Stimulated activated CD8-positive, alpha-beta memory T cell treated with anti-CD3 and anti-CD28 coated beads, Interleukin-4, amount 100 ng/mL, for 1 hour (primary cell): ENCODE measurements at regions not wholly inside any gene's neighbourhood (a gene's known extent, or its start where the extent isn't known, plus 50 kb on each side); places are given as distances from the start of the nearest gene placed in this dataset.
"Not testable (repeated sequence)": the region's sequence is repeated elsewhere in the genome, so short reads cannot be mapped to it uniquely, and the experiment has no call there.

Source experiments
- DNase-seq, 2 donors: peaks; one replicate each; pipeline ENCODE4 v3.0.0-alpha.2; 2020; ENCODE audit warnings: low read depth in 2 of 2, low spot score in 1 of 2

DNA sequence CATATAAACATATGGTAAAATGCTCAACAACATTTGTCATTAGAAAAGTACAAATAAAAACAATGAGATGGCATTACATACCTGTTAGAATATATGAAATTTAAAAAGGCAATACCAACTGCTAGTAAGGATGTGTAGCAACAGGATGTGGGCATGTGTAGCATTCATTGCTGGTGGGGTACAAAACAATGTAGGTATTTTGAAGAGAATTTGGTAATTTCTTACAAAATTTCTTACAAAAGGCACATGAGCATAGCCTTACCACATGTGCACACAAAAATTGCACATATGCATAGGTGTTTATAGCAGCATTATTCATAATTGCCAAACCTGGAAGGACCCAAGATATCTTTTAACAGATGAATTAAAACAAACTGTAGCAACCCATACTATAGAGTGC, 1355.1 kb upstream of the CITED2 start:
- no peak for DNase-seq

DNA sequence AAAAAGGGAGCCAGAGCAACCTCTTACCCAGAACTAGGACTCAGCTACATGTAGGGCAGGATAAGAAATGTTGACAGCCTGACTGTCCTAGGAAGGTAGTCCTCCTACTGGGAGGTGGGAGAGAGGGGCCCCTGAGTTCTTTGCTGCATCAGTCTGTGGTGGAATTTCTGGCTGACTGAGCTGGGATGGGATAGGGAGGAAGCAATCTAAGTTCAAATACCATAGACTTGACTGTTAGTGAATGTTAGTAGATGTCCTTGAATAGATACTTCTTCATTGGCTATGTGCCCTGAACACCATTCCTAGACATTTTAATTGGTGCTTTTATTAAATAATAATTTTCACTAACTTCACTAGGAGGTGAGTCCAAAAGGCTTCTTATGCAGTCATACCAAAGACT, 1343.6 kb upstream of the CITED2 start:
- no peak for DNase-seq

GRCh38 chr6:140713495-140713894, 1339.0 kb upstream of the CITED2 start:
- DNase-seq, result no peak

GRCh38 chr6:140711019-140711613, 1336.7 kb upstream of the CITED2 start:
- no peak for DNase-seq

DNA sequence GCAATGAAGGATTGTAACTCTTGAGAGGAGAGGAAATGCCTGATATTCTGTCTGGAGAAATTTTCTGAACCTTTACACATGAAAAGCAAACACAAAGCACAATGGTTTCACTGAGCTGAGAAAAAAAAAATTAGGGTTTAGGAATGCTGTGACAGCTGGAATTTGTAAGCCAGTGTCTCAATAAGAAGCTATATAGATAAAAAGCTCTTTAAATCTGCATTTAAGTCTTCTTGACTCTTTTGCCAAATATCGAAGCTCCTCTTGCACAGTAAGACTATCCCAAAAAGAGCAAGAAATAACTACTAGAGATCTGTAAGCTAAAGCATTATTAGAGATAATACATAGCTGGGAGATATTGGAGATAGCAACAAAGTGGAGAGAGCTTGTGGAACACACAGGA, 1334.0 kb upstream of the CITED2 start:
- DNase-seq, result no peak

DNA sequence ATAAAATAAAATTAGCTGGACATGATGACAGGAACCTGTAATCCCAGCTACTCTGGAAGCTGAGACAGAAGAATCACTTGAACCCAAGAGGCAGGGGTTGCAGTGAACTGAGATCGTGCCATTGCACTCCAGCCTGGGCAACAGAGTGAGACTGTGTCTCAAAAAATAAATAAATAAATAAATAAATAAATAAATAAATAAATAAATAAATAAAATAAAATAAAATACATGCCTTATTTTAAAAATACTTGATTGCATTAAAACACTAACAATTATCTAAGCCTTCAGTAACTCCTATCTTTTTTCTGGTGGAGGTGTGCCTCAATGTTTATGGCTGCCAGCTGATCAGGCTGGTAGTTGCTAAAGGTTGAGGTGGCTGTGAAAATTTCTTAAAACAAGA, 1329.6 kb upstream of the CITED2 start:
- not testable (repeated sequence) for DNase-seq

DNA sequence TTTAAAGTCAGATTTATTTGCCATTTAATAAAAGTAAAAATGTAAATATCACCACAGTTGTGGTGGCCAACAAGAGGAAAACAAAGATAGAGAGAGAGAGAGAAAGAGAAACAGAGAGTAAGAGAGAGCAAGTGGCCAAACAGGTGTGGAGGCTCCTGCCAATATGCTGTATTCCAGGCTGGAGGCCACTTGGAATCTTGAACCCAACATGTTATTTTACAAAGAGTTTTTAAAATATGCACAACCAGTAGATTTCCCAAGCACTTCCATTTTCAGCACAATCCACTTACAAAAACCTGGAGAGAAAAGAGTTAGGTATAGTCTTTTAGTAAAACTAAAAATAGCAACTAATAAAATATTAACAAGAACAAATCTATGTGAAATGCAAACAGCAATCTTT, 1323.1 kb upstream of the CITED2 start:
- DNase-seq, result no peak

DNA sequence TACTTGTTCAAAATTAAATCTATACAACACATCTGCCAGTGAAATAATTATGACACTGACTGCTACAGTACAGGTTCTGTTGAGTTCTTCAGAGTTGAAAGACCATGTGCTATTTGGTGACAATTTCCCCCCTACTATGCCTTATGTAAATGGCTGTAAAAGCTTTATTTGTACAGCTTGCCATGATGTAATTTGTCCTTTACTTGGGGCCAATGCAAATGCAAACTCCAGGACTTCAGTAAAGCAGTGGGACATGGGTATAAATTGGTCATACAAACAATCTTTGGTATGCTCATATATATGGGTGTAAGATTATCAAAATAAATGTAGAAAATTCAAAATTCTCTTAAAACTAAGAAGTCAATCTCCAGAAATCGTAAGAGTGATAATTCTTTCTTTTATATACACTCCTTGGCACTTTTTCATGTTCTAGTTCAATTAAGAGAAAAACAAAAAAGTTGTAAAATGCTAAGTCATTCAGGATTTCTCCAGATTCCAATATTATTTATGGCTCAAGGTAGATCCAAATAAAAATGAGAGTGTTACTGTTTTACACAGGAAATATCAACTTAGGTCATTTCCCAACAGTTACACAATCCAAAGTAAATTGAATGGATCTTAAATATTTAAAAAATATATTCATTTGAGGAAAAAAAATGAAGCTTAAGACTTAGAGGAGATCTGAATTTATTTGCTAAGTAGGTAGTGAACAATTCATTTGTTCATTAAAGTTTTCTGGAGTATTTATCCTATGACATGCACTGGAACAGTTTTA, 1310.5 kb upstream of the CITED2 start:
- no peak for DNase-seq

GRCh38 chr6:140677781-140678528, 1303.5 kb upstream of the CITED2 start:
- DNase-seq, result no peak

DNA sequence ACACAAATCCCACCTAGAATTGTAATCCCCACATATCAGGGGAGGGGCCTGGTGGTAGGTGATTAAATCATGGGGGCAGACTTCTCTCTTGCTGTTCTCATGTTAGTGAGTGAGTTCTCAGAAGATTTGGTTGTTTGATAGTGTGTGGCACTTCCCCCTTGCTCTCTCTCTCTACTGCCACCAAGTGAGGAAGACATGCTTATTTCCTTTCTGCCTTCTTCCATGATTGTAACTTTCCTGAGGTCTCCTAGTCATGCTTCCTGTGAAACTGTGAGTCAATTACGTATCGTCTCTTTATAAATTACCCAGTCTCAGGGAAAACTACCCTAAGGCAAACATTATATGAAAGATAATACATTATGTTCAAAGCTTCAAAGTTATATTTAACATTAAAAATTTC, 1297.5 kb upstream of the CITED2 start:
- DNase-seq, result no peak

DNA sequence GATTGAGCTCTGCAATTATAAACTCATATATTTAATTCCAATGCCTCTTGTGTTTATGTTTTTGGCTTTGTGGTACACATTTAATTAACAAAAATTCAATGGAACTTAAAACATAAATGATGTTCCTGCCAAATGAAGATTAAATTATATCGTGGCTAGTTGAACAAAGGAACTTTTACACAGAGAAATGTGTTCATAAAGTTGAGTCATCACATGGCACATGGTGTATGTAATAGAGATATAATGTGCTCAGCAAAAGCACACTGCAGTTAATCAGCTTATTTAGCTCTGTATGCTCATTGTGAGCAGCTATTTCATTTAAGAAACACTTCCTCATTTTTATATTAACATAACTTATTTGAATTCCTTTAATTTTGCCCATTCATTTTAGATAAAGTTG, 1295.6 kb upstream of the CITED2 start:
- no peak for DNase-seq

- DNase-seq, result no peak
These were observed 1294.9 kb upstream of the CITED2 start for GRCh38 chr6:140669321-140669720.

- no peak for DNase-seq
These were observed 1289.3 kb upstream of the CITED2 start for GRCh38 chr6:140663772-140664171.

DNA sequence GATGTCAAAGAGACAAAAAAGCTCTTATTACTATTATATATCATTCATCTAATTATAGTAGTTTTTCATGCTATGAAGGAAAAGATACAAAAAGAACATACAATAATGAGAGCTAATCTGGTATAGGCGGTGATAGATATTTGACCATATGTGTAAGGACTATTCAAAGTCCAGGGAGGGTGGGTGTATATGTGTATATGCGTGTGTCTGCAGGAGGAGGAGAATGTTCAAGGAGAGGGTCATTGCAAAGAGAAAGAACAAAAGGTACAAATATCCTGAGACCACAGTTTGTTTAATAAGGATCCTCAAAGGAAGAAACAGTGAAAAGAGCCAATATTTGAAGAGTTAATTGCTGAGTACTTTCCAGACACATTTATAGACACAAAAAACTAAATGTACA, 1288.6 kb upstream of the CITED2 start:
- no peak for DNase-seq

DNA sequence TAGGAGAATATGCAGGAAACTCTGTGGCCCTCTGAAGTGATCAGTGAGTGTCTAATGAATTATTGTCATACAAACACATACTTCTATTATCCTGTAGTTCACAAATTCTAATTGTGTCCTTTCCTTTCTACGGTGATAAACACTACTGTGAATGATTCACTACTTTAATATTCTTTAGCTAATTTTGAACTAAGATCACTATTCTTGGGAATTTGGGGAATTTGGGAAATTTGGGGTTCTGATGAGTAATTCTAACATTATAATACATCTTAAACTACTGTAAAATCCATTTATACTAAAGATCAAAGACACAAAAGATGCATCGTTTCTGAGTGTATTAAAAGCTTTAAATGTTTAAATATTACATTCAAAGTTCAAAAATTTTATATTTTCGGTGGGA, 1287.2 kb upstream of the CITED2 start:
- DNase-seq, result no peak

DNA sequence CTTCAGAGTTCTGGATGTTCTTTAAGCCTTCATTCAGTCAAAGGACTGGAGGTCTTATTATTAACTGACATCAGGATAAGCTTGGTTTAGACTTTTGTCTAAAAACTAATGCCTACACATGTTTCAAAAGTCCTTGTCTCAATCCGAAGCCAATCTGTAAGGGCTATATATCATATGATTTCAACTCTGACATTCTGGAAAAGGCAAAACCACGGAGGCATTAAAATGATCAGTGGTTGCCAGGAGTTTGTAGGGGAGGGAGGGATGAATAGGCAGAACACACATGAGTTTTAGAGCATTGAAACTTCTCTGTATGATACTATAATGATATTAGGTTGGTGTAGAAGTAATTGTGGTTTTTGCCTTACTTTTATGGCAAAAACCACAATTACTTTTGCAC, 1285.8 kb upstream of the CITED2 start:
- DNase-seq, result no peak

- no peak for DNase-seq
These were observed 1279.5 kb upstream of the CITED2 start for GRCh38 chr6:140653972-140654371.

GRCh38 chr6:140653506-140653905, 1279.1 kb upstream of the CITED2 start:
- DNase-seq, result no peak

- not testable (repeated sequence) for DNase-seq
These were observed 1275.1 kb upstream of the CITED2 start for GRCh38 chr6:140649502-140649901.

GRCh38 chr6:140647322-140647721, 1272.9 kb upstream of the CITED2 start:
- DNase-seq, result not testable (repeated sequence)

DNA sequence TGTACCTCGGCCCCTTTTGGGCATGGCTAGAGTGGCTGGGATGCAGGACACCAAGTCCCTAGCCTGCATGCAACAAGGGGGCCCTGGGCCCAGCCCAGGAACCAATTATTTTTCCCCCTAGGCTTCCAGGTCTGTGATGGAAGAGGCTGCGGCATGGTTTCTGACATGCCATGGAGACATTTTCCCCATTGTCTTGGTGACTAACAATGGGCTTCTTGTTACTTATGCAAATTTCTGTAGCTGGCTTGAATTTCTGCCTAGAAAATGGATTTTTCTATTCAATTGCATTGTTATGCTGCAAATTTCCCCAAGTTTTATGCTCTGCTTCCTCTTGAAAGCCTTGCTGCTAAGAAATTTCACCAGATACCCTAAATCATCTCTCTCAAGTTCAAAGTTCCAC, 1269.6 kb upstream of the CITED2 start:
- no peak for DNase-seq

GRCh38 chr6:140641412-140641811, 1267.0 kb upstream of the CITED2 start:
- DNase-seq, result no peak
